ENCODE measurements at regions not wholly inside any gene's neighbourhood (a gene's known extent, or its start where the extent isn't known, plus 50 kb on each side); places are given as distances from the start of the nearest gene placed in this dataset.
"Not testable (repeated sequence)": the region's sequence is repeated elsewhere in the genome, so short reads cannot be mapped to it uniquely, and the experiment has no call there.

DNA sequence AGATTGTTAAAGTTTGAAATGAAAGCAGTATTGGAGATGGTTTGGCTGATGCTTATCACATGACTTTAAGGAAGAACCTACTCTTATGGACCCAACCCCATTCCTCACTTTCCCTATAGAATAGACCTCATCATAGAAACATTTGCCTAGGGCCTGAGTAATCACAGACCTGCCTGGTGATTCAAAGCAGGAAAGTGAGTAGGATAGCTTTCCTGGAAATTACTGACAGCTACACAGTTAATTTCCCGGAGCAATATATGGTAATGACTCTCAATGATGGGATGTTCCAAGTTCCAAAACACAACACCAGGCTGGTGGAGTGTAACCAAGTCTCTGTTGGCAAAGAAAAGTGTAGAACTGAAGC is 233.8 kb downstream of the SIM1 start:
- no peaks in the 10 kb centered on the region for H3K9me3 ChIP-seq (ENCODE audit: control insufficient read depth, low read length)
- no peaks in the 10 kb centered on the region for H3K36me3 ChIP-seq (ENCODE audit: control insufficient read depth, insufficient read depth, low read length)
- no peak overlapping the region for H3K4me3 ChIP-seq (ENCODE audit: insufficient read depth, low read depth, low read length)
- peaks cover 21% of the 10 kb centered on the region for H3K4me1 ChIP-seq (ENCODE audit: control insufficient read depth, insufficient read depth, low read length)
- no peak overlapping the region for H3K27ac ChIP-seq (ENCODE audit: insufficient read depth, low read depth, low read length, poor library complexity, severe bottlenecking)
- H3K27me3 ChIP-seq (ENCODE audit: control insufficient read depth, insufficient read depth, low read length, poor library complexity, severe bottlenecking) = peaks cover 11% of the 10 kb centered on the region
- WGBS, 2 experiments = 88 to 93% methylated on average over 1 of the region's 1 CpG

- no peaks in the 10 kb centered on the region for H3K36me3 ChIP-seq (ENCODE audit: control insufficient read depth, insufficient read depth, low read length)
- H3K4me1 ChIP-seq (ENCODE audit: control insufficient read depth, insufficient read depth, low read length) = peaks cover 21% of the 10 kb centered on the region
- no peaks in the 10 kb centered on the region for H3K9me3 ChIP-seq (ENCODE audit: control insufficient read depth, low read length)
- no peak overlapping the region for H3K4me3 ChIP-seq (ENCODE audit: insufficient read depth, low read depth, low read length)
- 93 to 94% methylated on average over 6 of the region's 6 CpGs for WGBS, 2 experiments
- H3K27me3 ChIP-seq (ENCODE audit: control insufficient read depth, insufficient read depth, low read length, poor library complexity, severe bottlenecking) = peaks cover 11% of the 10 kb centered on the region
- H3K27ac ChIP-seq (ENCODE audit: insufficient read depth, low read depth, low read length, poor library complexity, severe bottlenecking) = no peak overlapping the region
Measured at GRCh38 chr6:100230115-100230952, 234.4 kb downstream of the SIM1 start.

DNA sequence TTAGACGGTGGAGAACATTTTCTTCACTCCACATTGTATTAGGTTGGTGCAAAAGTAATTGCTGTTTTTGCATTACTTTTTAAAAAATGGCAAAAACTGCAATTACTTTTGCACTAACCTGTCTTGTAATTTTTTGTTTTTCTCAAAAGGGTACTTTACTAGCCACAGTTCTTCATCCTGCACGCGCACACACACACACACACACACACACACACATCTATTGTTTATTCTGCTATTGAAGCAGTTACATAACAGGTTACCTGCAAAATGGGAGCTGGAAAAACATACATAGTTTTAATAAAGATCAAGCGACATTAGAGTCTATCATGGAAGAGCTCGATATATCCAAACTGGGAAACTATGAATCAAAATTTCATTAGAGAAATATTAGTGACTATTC is 235.2 kb downstream of the SIM1 start:
- 72 to 79% methylated on average over 5 of the region's 5 CpGs for WGBS, 2 experiments
- H3K4me3 ChIP-seq (ENCODE audit: insufficient read depth, low read depth, low read length) = no peak overlapping the region

GRCh38 chr6:100228834-100229441 is 234.9 kb upstream of the MCHR2 start:
- Histone ChIP-seq H3K36me3 (ENCODE audit: control insufficient read depth, insufficient read depth, low read length) (no peaks in the 10 kb centered on the region), H3K4me1 (ENCODE audit: control insufficient read depth, insufficient read depth, low read length) (peaks cover 21% of the 10 kb centered on the region), H3K4me3 (ENCODE audit: insufficient read depth, low read depth, low read length) (peak overlapping the region; percentile 16), H3K27ac (ENCODE audit: insufficient read depth, low read depth, low read length, poor library complexity, severe bottlenecking) (peak overlapping the region; percentile 64), H3K9me3 (ENCODE audit: control insufficient read depth, low read length) (no peaks in the 10 kb centered on the region), H3K27me3 (ENCODE audit: control insufficient read depth, insufficient read depth, low read length, poor library complexity, severe bottlenecking) (peaks cover 11% of the 10 kb centered on the region)
- WGBS, 2 experiments = 1% methylated on average over 30 of the region's 30 CpGs

More for the DNA sequence above, 235.2 kb downstream of the SIM1 start:
- no peaks in the 10 kb centered on the region for H3K36me3 ChIP-seq (ENCODE audit: control insufficient read depth, insufficient read depth, low read length)
- peaks cover 11% of the 10 kb centered on the region for H3K27me3 ChIP-seq (ENCODE audit: control insufficient read depth, insufficient read depth, low read length, poor library complexity, severe bottlenecking)
- H3K27ac ChIP-seq (ENCODE audit: insufficient read depth, low read depth, low read length, poor library complexity, severe bottlenecking) = peak overlapping the region; percentile 64
- H3K4me1 ChIP-seq (ENCODE audit: control insufficient read depth, insufficient read depth, low read length) = peaks cover 21% of the 10 kb centered on the region
- no peaks in the 10 kb centered on the region for H3K9me3 ChIP-seq (ENCODE audit: control insufficient read depth, low read length)

DNA sequence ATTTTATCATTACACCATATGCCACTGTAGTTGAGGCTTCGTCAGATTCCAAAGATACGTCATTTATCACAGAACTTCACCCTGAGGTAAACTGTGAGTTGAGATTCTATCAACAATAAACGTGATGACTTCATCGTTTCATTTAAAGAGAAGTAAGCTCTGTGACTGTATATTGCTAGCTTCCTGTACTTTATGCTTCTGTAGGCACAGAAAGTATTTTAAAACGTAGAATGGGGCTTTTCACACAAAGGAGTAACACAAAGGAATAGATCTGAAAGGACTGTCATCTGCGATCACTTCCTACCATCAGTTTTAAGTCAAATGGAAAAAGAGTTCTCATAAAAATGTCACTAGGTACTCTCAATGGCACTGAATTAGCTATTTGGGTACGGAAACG is 234.4 kb upstream of the MCHR2 start:
- peaks cover 11% of the 10 kb centered on the region for H3K27me3 ChIP-seq (ENCODE audit: control insufficient read depth, insufficient read depth, low read length, poor library complexity, severe bottlenecking)
- WGBS, 2 experiments = 61 to 67% methylated on average over 7 to 8 of the region's 8 CpGs
- H3K27ac ChIP-seq (ENCODE audit: insufficient read depth, low read depth, low read length, poor library complexity, severe bottlenecking) = peak overlapping the region; percentile 29
- H3K4me3 ChIP-seq (ENCODE audit: insufficient read depth, low read depth, low read length) = peak overlapping the region; percentile 16
- no peaks in the 10 kb centered on the region for H3K36me3 ChIP-seq (ENCODE audit: control insufficient read depth, insufficient read depth, low read length)
- peaks cover 21% of the 10 kb centered on the region for H3K4me1 ChIP-seq (ENCODE audit: control insufficient read depth, insufficient read depth, low read length)
- H3K9me3 ChIP-seq (ENCODE audit: control insufficient read depth, low read length) = no peaks in the 10 kb centered on the region

- H3K9me3 ChIP-seq (ENCODE audit: control insufficient read depth, low read length) = no peaks in the 10 kb centered on the region
- peaks cover 21% of the 10 kb centered on the region for H3K4me1 ChIP-seq (ENCODE audit: control insufficient read depth, insufficient read depth, low read length)
- no peaks in the 10 kb centered on the region for H3K36me3 ChIP-seq (ENCODE audit: control insufficient read depth, insufficient read depth, low read length)
- no peak overlapping the region for H3K27ac ChIP-seq (ENCODE audit: insufficient read depth, low read depth, low read length, poor library complexity, severe bottlenecking)
- peaks cover 11% of the 10 kb centered on the region for H3K27me3 ChIP-seq (ENCODE audit: control insufficient read depth, insufficient read depth, low read length, poor library complexity, severe bottlenecking)
- WGBS, 2 experiments = 44 to 100% methylated on average over 2 of the region's 3 CpGs
- no peak overlapping the region for H3K4me3 ChIP-seq (ENCODE audit: insufficient read depth, low read depth, low read length)
Measured at GRCh38 chr6:100226811-100227210, 232.8 kb upstream of the MCHR2 start.

- not testable (repeated sequence) for H3K27me3 ChIP-seq (ENCODE audit: control insufficient read depth, insufficient read depth, low read length, poor library complexity, severe bottlenecking); H3K4me1 ChIP-seq (ENCODE audit: control insufficient read depth, insufficient read depth, low read length); H3K27ac ChIP-seq (ENCODE audit: insufficient read depth, low read depth, low read length, poor library complexity, severe bottlenecking); H3K9me3 ChIP-seq (ENCODE audit: control insufficient read depth, low read length); H3K36me3 ChIP-seq (ENCODE audit: control insufficient read depth, insufficient read depth, low read length); H3K4me3 ChIP-seq (ENCODE audit: insufficient read depth, low read depth, low read length)
- 73 to 86% methylated on average over 1 of the region's 1 CpG for WGBS, 2 experiments
Measured at GRCh38 chr6:100223952-100224351, 229.9 kb upstream of the MCHR2 start.

DNA sequence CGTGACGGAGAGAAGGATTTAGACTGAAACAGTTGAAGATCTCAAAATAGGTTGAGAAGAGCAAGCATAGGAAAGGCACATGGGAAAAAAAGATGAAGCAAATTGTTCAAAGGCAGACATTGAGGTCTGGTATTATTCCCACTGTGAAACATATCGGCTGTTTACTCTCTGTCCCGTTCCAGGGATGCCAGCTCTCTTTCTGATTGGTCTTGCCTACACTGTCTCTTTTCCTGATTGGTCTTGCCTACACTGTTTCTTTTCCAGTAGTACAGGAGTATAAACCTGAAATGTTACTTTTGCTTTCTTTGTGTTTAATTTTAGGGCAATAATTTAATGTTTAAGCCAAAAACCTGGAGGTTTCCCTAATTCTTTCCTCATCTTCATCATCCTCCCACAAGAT is 226.5 kb upstream of the MCHR2 start:
- Histone ChIP-seq H3K4me1 (ENCODE audit: control insufficient read depth, insufficient read depth, low read length) (no peaks in the 10 kb centered on the region), H3K27ac (ENCODE audit: insufficient read depth, low read depth, low read length, poor library complexity, severe bottlenecking) (no peak overlapping the region), H3K9me3 (ENCODE audit: control insufficient read depth, low read length) (no peaks in the 10 kb centered on the region), H3K27me3 (ENCODE audit: control insufficient read depth, insufficient read depth, low read length, poor library complexity, severe bottlenecking) (no peaks in the 10 kb centered on the region), H3K4me3 (ENCODE audit: insufficient read depth, low read depth, low read length) (no peak overlapping the region), H3K36me3 (ENCODE audit: control insufficient read depth, insufficient read depth, low read length) (no peaks in the 10 kb centered on the region)
- WGBS, 2 experiments = 90 to 94% methylated on average over 4 of the region's 4 CpGs

GRCh38 chr6:100217225-100218012 is 223.4 kb upstream of the MCHR2 start:
- no peak overlapping the region for H3K4me3 ChIP-seq (ENCODE audit: insufficient read depth, low read depth, low read length)
- no peaks in the 10 kb centered on the region for H3K36me3 ChIP-seq (ENCODE audit: control insufficient read depth, insufficient read depth, low read length)
- H3K27ac ChIP-seq (ENCODE audit: insufficient read depth, low read depth, low read length, poor library complexity, severe bottlenecking) = no peak overlapping the region
- H3K27me3 ChIP-seq (ENCODE audit: control insufficient read depth, insufficient read depth, low read length, poor library complexity, severe bottlenecking) = no peaks in the 10 kb centered on the region
- 96% methylated on average over 2 of the region's 2 CpGs; no CpG with 5 or more reads in 1 of the 2 experiments for WGBS, 2 experiments
- no peaks in the 10 kb centered on the region for H3K9me3 ChIP-seq (ENCODE audit: control insufficient read depth, low read length)
- no peaks in the 10 kb centered on the region for H3K4me1 ChIP-seq (ENCODE audit: control insufficient read depth, insufficient read depth, low read length)

DNA sequence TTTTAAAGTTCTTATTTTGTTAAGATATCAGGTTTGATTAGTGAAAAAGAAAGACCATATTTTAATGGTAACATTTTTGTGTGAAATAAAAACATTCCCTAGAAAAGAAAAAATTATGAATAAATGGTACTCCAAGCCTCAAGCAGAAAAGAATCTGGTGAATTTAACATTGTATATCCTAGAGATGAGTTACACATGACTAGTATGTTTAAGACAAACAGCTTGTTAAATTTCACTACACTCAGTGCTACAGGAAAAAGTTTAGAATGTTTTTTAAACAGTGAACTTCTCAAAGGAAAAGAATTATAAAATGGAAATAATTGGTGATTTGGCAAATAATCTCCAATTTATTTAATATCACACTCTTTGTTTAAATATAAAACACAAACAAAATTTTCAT is 222.7 kb upstream of the MCHR2 start:
- Histone ChIP-seq H3K36me3 (ENCODE audit: control insufficient read depth, insufficient read depth, low read length) (no peaks in the 10 kb centered on the region), H3K9me3 (ENCODE audit: control insufficient read depth, low read length) (no peaks in the 10 kb centered on the region), H3K4me3 (ENCODE audit: insufficient read depth, low read depth, low read length) (no peak overlapping the region), H3K4me1 (ENCODE audit: control insufficient read depth, insufficient read depth, low read length) (peaks cover under 1% of the 10 kb centered on the region), H3K27ac (ENCODE audit: insufficient read depth, low read depth, low read length, poor library complexity, severe bottlenecking) (no peak overlapping the region), H3K27me3 (ENCODE audit: control insufficient read depth, insufficient read depth, low read length, poor library complexity, severe bottlenecking) (no peaks in the 10 kb centered on the region)
